HG03064 (cell line): ENCODE measurements at regions not wholly inside any gene's neighbourhood (a gene's known extent, or its start where the extent isn't known, plus 50 kb on each side); places are given as distances from the start of the nearest gene placed in this dataset.

Experiments used
- ATAC-seq: cut with Tn5 transposase; IDR thresholded peaks from one replicate; pipeline ENCODE4 v1.9.1; 2021; ENCODE audit warnings: low read depth; ENCODE audit not compliant: unreplicated experiment

DNA sequence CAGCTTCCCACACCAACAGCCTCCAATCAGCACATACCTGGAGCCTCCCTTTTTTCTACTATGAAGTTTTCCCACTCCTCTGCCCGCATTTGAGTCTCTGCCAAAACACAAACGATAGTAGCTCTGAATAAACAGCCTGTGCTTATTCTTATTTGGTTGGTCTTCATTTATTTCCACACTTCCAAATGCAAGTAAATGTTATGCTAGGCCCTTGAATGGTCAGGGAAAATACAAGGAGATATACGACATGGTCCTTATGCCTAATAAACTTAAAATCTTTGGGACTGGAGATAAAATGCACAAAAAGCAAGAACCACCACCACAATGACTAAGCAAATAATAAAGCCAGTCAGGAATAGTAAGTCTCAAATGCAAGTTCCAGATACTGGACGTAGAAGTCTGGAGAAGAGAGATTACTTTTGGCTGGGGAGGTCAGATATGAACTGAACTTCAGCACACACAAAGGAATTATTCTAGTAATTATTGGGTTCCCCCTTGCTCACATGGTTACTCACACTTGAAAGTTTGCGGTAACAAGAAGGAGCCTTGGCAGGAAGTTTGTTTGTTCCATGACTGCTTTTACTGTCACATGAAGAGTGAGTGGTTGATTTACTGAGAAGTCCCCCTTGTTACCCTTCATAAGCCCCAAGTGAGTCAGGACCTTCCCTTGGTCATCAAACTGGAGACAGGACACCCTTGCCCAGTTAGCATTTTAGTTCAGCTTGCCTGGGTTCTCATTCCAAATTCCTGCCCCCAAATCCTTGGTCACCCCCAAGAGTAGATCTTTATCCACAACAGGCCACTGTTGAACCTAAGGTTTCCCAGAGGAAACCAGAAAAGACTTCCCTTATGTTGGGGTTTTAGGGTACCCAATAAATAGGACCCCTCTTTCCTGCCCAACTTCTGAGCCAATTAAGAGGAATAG lies 511.2 kb upstream of the JARID2 start:
- peak; percentile 70 for ATAC-seq

DNA sequence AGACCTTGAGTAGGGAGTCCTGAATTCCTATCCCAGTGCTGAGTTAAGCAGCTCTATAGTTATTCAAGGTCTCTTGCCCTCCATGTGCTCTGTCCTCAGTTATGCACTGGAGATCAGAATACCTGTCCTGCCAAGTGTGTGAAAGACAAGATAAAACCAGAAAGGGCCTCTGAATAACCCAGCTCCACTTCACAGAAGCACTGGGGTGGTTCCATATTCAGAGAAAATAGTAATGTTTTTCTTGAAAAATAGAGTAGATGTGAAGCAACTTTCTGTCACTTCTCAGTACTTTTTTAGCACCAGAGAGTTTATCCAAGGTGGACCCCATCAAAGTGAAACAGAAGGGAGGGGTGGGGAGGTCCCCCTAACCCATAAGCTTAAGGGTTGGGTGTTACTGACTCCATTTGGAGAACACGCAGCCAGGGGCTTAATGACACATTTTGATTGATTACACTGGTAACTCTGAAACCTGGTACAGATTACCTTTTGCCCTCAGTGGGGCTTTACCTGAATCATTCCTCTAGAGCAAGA lies 509.8 kb upstream of the JARID2 start:
- no peak for ATAC-seq

GRCh38 chr6:14736554-14736953 lies 509.3 kb upstream of the JARID2 start:
- no peak for ATAC-seq

- no peak for ATAC-seq
These were observed 507.4 kb upstream of the JARID2 start for GRCh38 chr6:14738497-14738896.

- no peak for ATAC-seq
These were observed 506.9 kb upstream of the JARID2 start for GRCh38 chr6:14738933-14739332.

- no peak for ATAC-seq
These were observed 506.0 kb upstream of the JARID2 start for GRCh38 chr6:14739827-14740226.

DNA sequence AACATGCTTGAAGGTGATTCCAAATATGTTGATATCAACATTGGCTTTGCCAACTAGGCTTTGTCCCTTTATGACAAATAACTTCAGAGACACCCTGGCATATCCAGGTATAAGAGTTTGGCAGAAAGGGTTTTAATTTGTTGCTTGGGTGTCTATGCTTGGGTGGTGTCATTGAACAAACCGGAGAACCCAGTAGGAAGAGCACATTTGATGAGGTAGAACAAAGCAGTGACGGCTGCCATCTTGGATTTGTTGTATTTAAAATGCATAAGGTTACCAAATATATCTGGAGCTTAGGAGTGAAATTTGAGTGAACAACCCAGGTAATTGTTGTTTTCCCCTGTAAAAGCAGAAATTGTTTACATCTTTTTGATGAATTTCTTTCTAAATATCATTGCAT lies 503.7 kb upstream of the JARID2 start:
- ATAC-seq, result no peak

DNA sequence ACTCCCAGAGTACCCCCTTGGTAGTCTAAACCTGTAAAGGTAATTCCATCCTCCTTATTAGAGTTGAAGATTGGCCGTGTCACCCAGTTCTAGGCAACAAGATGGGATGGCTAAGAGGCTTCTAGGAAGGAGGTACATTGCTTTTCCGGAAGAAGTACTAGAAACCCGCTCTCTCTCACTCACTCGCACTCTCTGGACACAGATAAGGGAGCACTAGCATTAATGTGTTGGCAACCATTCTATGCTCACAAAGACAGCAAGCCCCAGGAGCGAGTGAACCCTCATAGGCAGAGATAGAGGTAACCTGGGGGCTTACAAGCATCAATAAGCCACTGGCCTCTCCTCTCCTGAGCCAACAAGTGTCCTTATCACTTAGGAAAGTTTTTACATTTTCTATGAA lies 503.2 kb upstream of the JARID2 start:
- ATAC-seq, result no peak

GRCh38 chr6:14743144-14743473 lies 502.8 kb upstream of the JARID2 start:
- ATAC-seq, result no peak

DNA sequence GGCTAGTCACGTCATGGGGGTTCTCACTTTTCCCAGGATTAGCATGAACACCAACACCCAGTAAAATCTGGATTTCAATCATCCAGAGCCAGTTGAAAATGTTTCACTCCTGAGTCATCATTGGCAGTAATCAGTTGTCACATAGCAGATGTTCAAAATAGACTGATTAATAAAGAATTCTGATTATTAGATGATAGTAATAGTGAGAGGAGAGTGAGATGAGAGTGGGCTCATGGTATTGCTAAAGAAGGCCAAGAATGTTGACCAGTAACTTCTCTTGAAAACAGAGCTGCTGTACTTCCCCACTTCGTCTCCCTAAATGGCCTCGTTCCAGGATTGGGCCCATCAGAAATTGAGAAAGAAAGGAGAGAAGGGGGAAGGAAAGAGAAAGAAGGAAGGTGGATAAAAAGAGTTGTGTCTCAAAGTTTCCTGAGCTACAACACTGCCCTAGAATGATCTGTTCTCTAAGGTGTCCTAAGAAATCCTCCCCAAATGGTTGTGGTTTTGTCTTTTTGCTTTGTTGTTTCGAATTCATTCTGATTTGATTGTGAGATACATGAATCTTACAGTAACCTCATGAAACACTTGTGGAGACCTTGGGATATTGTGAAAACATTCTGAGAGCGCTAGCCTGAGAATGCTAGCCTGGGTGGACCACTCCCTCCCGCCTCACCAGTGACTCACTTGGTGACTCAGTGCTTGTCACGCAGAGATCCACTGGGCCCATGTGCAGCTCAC lies 502.2 kb upstream of the JARID2 start:
- no peak for ATAC-seq

GRCh38 chr6:14744212-14744556 lies 501.7 kb upstream of the JARID2 start:
- ATAC-seq, result no peak

- ATAC-seq, result no peak
These were observed 499.6 kb upstream of the JARID2 start for GRCh38 chr6:14746139-14746837.

DNA sequence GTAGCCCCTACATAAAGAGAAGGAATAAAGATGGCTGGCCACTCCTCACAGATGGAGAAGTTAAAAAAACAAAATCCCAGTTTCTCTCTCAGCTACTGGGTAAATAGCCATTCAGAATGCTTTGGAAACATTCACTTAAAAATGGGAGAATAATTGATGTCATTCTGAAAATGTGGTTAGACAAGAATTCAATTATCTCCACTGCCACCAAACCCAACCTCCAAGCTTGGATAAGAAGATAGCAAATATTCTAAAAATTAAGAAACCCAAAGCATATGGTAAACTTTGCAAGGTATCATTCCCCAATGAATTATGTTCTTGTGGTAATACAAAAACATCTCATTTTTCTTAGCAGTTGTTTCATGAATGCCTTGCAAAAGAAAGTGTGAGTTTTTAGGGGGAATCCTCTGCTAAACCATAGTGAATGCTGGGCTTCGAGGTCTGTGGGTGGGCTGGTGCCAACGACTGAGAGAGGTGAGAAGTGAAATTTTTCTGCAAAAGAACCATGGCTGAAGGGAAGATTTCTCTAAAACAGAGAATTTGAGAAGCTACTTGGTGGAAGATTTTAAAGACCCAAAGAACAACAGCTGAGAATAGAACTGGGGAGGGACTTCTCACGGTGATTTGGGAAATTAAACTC lies 497.9 kb upstream of the JARID2 start:
- no peak for ATAC-seq

- no peak for ATAC-seq
These were observed 497.2 kb upstream of the JARID2 start for GRCh38 chr6:14748679-14749078.

DNA sequence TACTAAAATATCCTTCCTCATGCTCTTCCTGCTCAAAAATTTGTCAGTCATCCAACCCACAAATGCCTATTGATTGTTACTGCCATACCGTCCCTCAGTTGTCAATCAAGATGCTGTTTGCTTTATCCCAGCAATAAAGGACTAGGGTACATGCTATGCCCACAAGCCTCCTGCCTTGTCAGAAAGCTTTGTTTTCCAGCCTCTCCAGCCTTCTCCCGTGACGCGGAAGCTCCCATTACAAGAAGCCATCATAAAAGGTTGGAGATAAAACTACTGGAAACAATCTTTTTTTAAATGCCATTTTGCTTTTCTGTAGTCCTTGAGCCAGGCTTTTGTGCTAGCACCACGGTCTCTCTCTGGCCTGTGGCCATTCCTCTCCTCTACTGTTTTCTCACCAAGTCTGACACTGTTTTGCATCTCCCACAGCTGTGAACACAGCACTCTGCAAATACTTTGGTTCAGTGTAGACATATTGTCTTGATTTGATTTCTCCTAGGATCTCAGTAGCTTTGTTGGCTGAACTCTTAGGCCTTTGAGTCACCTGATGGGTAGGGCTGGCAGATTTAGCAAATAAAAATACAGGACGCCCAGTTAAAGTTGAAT lies 495.7 kb upstream of the JARID2 start:
- ATAC-seq, result no peak

DNA sequence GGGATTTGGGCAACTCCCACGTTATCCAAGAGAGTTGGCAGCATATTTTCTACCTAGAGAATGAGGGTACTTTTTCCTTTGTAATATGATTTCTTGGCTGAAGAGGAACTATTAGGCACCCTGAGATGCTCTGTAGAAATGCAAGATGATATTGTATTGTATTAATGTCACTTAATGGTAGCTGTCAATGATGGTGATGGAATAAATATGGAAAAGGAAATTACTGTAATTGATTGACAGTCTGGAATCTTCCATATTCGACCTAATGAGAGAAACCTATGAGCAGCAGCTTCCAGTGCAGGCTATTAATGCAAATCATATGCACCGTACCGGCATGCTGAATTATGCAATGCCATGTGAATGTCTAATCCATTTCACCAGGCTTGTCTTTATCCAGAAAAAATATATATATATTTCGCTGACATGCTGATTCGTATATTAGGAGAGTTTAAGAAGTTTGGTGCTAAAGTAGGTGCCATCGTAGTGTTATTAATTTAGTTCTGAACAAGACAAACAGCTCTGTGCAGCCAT lies 494.2 kb upstream of the JARID2 start:
- no peak for ATAC-seq

DNA sequence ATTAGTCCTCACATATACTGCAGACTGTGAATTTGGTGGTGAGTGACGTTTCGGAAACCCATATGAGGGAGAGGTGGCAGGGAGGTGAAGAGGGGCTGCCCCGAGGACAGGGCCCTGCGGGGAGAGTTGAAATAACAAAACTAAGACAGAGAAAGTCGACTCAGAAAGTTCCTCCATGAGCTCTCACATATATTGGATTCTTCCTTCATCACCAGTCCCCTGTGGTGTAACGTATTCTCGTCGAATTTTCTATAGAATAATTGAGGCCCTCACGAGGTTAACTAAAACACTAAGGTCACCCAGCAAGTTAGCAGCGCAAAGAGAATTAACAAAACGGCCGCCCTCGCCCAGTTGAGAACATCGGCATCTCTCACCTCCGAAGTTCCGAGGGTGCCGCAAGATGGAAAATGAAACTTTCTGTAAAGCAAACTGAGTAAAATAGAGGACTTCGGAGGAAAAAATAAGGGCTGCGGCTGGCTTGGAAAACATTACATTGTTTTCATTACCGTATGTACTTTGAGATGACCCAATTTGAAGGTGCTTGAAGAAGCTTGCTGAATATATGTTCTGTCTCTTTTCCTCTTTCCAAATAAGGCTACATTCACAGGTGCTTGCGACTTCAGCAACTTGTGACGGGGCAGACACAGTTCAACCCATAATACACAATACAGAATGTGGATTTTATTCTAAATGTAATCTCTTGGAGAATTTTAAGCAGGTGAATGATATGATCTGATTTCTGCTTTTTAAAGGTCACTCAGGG lies 490.9 kb upstream of the JARID2 start:
- ATAC-seq, result no peak

- no peak for ATAC-seq
These were observed 489.5 kb upstream of the JARID2 start for GRCh38 chr6:14756340-14756739.

DNA sequence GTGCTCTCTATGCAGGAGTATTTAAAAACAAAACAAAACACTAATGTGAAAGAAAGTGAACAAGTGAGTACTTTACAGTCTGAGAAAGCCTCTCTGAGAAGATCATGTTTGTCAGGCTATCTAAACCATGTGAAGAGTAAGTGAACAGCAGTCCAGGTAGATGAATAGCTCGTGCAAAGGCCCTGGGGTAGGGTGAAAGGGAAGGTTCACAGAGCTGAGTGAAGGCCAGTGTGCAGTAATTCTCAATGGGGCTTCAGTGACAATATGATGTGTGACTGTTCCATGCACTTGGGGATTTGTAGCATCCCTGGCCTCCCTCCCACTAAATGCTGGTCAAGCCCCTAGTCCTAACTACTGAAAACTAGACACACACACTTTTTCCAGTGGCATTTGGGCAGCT lies 488.9 kb upstream of the JARID2 start:
- no peak for ATAC-seq
